Kidney (tissue), 13 donors: ENCODE measurements at regions not wholly inside any gene's neighbourhood (a gene's known extent, or its start where the extent isn't known, plus 50 kb on each side); places are given as distances from the start of the nearest gene placed in this dataset.
A peak's percentile ranks its signal among the peaks of the same experiment; 100 is the strongest.

Experiments used
- DNase-seq, 5 donors: peaks; one replicate each; pipeline ENCODE4 v3.0.0-alpha.2; 2013 to 2020
- FAIRE-seq: peaks from 2 replicates; lab custom pipeline; 2012; peaks lifted over from hg19 to GRCh38; lab: Jason Lieb, UNC
- H3K27ac ChIP-seq, 2 donors: one replicate each; pipeline ENCODE4 v1.7.0; 2013; ENCODE audit warnings: low read depth in 2 of 2, low read length in 2 of 2, inconsistent platforms in 1 of 2
- H3K27me3 ChIP-seq: one replicate; pipeline ENCODE4 v1.7.1; 2013; ENCODE audit warnings: low read length, inconsistent platforms; ENCODE audit not compliant: control insufficient read depth, insufficient read depth
- H3K36me3 ChIP-seq, 3 donors: one replicate each; pipeline versions ENCODE4 v1.7.0 to v1.7.1; 2013; ENCODE audit warnings: low read length in 3 of 3, control low read depth in 1 of 3, inconsistent platforms in 1 of 3; ENCODE audit not compliant: insufficient read depth in 3 of 3, control insufficient read depth in 2 of 3
- H3K4me1 ChIP-seq, 3 donors: one replicate each; pipeline versions ENCODE4 v1.7.0 to v1.7.1; 2013; ENCODE audit warnings: low read length in 3 of 3, inconsistent platforms in 1 of 3, low read depth in 1 of 3; ENCODE audit not compliant: control insufficient read depth in 2 of 3, insufficient read depth in 2 of 3
- H3K4me3 ChIP-seq, 3 donors: one replicate each; pipeline versions ENCODE4 v1.7.0 to v1.8.1; 2013; ENCODE audit warnings: low read length in 3 of 3, control low read depth in 1 of 3, inconsistent platforms in 1 of 3
- H3K9ac ChIP-seq, 3 donors: one replicate each; pipeline versions ENCODE4 v1.7.0 to v1.7.1; 2013; ENCODE audit warnings: low read length in 3 of 3, control low read depth in 1 of 3, inconsistent platforms in 1 of 3
- H3K9me3 ChIP-seq, 3 donors: one replicate each; pipeline versions ENCODE4 v1.7.0 to v1.7.1; 2013; ENCODE audit warnings: low read length in 3 of 3, control low read depth in 1 of 3, inconsistent platforms in 1 of 3; ENCODE audit not compliant: control insufficient read depth in 2 of 3, insufficient read depth in 1 of 3
- CTCF ChIP-seq: IDR thresholded peaks from 3 replicates; pipeline ENCODE4 v1.5.1; 2012; ENCODE audit warnings: mild to moderate bottlenecking, moderate library complexity, borderline replicate concordance; ENCODE audit not compliant: insufficient read depth; ENCODE audit errors: extremely low read depth
- intact Hi-C: fragments of 100-400 bp; cut with DNase I; formaldehyde crosslinking; loops from one replicate; pipeline ENCODE4 v1.11.1; 2022
- donor health status: control.
- donor health status: control.
- donor health status: control.
- donor health status: control.
- donor health status: control.
- donor health status: DM: yes; HTN: yes; CAD: no.
- donor health status: Normal renal cell carcinoma (clear cell type).

GRCh38 chr5:120792477-120792876 is 328.4 kb downstream of the PRR16 start:
- no peak for DNase-seq
- H3K36me3 ChIP-seq = no peaks in the 10 kb centered on the region
- no peak overlapping the region for H3K27ac ChIP-seq
- H3K9ac ChIP-seq = no peak overlapping the region
- H3K4me3 ChIP-seq = no peak overlapping the region
- no peak for TF ChIP-seq CTCF
- H3K9me3 ChIP-seq = no peaks in the 10 kb centered on the region
- no peak for FAIRE-seq
- H3K27me3 ChIP-seq = no peaks in the 10 kb centered on the region
- intact Hi-C loops = no loop called here
- H3K4me1 ChIP-seq = no peaks in the 10 kb centered on the region

GRCh38 chr5:120794121-120794520 is 330.0 kb downstream of the PRR16 start:
- intact Hi-C loops = no loop called here
- no peaks in the 10 kb centered on the region for H3K27me3 ChIP-seq
- H3K27ac ChIP-seq = no peak overlapping the region
- no peaks in the 10 kb centered on the region for H3K36me3 ChIP-seq
- H3K9me3 ChIP-seq = no peaks in the 10 kb centered on the region
- FAIRE-seq (no peak), DNase-seq (no peak)
- no peak overlapping the region for H3K9ac ChIP-seq
- no peaks in the 10 kb centered on the region for H3K4me1 ChIP-seq
- H3K4me3 ChIP-seq = no peak overlapping the region
- TF ChIP-seq CTCF = no peak

GRCh38 chr5:120803282-120803681 is 339.2 kb downstream of the PRR16 start:
- Histone ChIP-seq H3K9me3 (no peaks in the 10 kb centered on the region), H3K4me3 (no peak overlapping the region), H3K4me1 (no peaks in the 10 kb centered on the region), H3K9ac (no peak overlapping the region), H3K27ac (no peak overlapping the region), H3K27me3 (no peaks in the 10 kb centered on the region), H3K36me3 (no peaks in the 10 kb centered on the region)
- intact Hi-C loops = no loop called here
- no peak for DNase-seq
- FAIRE-seq = peak; percentile 60
- peak; percentile 6 for TF ChIP-seq CTCF

- H3K4me1 ChIP-seq = no peaks in the 10 kb centered on the region
- H3K27me3 ChIP-seq = no peaks in the 10 kb centered on the region
- no peaks in the 10 kb centered on the region for H3K9me3 ChIP-seq
- intact Hi-C loops = no loop called here
- TF ChIP-seq CTCF = no peak
- H3K4me3 ChIP-seq = no peak overlapping the region
- FAIRE-seq (no peak), DNase-seq (no peak)
- no peak overlapping the region for H3K27ac ChIP-seq
- H3K9ac ChIP-seq = no peak overlapping the region
- H3K36me3 ChIP-seq = no peaks in the 10 kb centered on the region
Measured at GRCh38 chr5:120805131-120805530, 341.0 kb downstream of the PRR16 start.
